GM12878 (cell line): ENCODE measurements at regions not wholly inside any gene's neighbourhood (a gene's known extent, or its start where the extent isn't known, plus 50 kb on each side); places are given as distances from the start of the nearest gene placed in this dataset.

Source experiments
- ATAC-seq: fragments of 200-7000 bp; cut with Tn5 transposase; 3 replicates; pipeline ENCODE4 v1.9.1; 2020; ENCODE audit warnings: mild to moderate bottlenecking, moderate library complexity
- BruUV-seq: library from RNA; stranded (reverse); fragments of 400-500 nt; replicated peaks from 2 replicates; lab custom pipeline; 2021; lab: Mats Ljungman, UMichigan
- CTCF ChIA-PET: fragments of 300-600 bp; sonication (Branson Sonifier 250); formaldehyde crosslinking; extraction: SDS; loops from one replicate; lab custom pipeline; 2021; ENCODE audit warnings: inconsistent platforms; lab: Yijun Ruan, JAX
- POLR2A ChIA-PET: fragments of 350-600 bp; formaldehyde crosslinking; extraction: SDS; loops from one replicate; lab custom pipeline; 2021; ENCODE audit warnings: inconsistent platforms; lab: Charles Lee
- RAD21 ChIA-PET: fragments of 300-600 bp; sonication (Branson Sonifier 250); formaldehyde crosslinking; loops from one replicate; lab custom pipeline; 2023; ENCODE audit warnings: antibody characterized with exemption; ENCODE audit not compliant: unreplicated experiment; lab: Charles Lee
- SMC1A ChIA-PET: fragments of 300-600 bp; sonication (Branson Sonifier 250); formaldehyde crosslinking; loops from one replicate; lab custom pipeline; 2023; ENCODE audit not compliant: unreplicated experiment, uncharacterized antibody; lab: Charles Lee
- DNase-seq: peaks from one replicate; pipeline ENCODE4 v3.0.0-alpha.2; 2011; ENCODE audit warnings: low read depth, low spot score
- FAIRE-seq: peaks from 3 replicates; lab custom pipeline; 2011; peaks lifted over from hg19 to GRCh38; lab: Jason Lieb, UNC
- H2AFZ ChIP-seq: 2 replicates; pipeline ENCODE4 v1.6.0; 2011; ENCODE audit warnings: low read depth, low read length, control low read depth; ENCODE audit not compliant: control insufficient read depth
- H3K27ac ChIP-seq: 2 replicates; pipeline ENCODE4 v1.5.1; 2011; ENCODE audit warnings: control low read depth; ENCODE audit not compliant: control insufficient read depth, insufficient read depth
- H3K27me3 ChIP-seq, 2 experiments: replicated peaks in 1 of 2; 2 replicates each; pipeline versions ENCODE4 v1.6.0 to v1.6.1; 2011; ENCODE audit warnings: low read length in 1 of 2; ENCODE audit not compliant: control insufficient read depth in 2 of 2, insufficient read depth in 2 of 2
- H3K36me3 ChIP-seq, 2 experiments: 2 replicates each; pipeline ENCODE4 v1.5.1; 2011; ENCODE audit warnings: low read length in 1 of 2; ENCODE audit not compliant: control insufficient read depth in 2 of 2, insufficient read depth in 2 of 2
- H3K4me1 ChIP-seq: 2 replicates; pipeline ENCODE4 v1.6.1; 2011; ENCODE audit warnings: mild to moderate bottlenecking, low read length, moderate library complexity, mixed read lengths; ENCODE audit not compliant: control insufficient read depth, insufficient read depth
- H3K4me2 ChIP-seq: 2 replicates; pipeline ENCODE4 v1.6.0; 2011; ENCODE audit warnings: control low read depth; ENCODE audit not compliant: control insufficient read depth, insufficient read depth
- H3K4me3 ChIP-seq: fragments of 200-600 bp; sonication (generic); 2 replicates; pipeline ENCODE4 v1.5.1; 2016
- H3K79me2 ChIP-seq: 2 replicates; pipeline ENCODE4 v1.6.0; 2011; ENCODE audit warnings: low read length; ENCODE audit not compliant: control insufficient read depth, insufficient read depth
- H3K9ac ChIP-seq: 2 replicates; pipeline ENCODE4 v1.8.0; 2011; ENCODE audit warnings: low read length, control low read depth, mixed read lengths; ENCODE audit not compliant: control insufficient read depth, insufficient read depth
- H3K9me3 ChIP-seq: replicated peaks from 3 replicates; pipeline ENCODE4 v1.5.1; 2011; ENCODE audit warnings: mild to moderate bottlenecking, low read length; ENCODE audit not compliant: control insufficient read depth, insufficient read depth
- H4K20me1 ChIP-seq: 2 replicates; pipeline ENCODE4 v1.6.0; 2011; ENCODE audit not compliant: control insufficient read depth, insufficient read depth
- ATF3 ChIP-seq: IDR thresholded peaks from 2 replicates; pipeline ENCODE4 v1.6.1; 2011; ENCODE audit warnings: low read depth, mild to moderate bottlenecking, low read length, moderate library complexity, borderline replicate concordance; ENCODE audit errors: extremely low read depth
- ATF7 ChIP-seq: fragments of 450-650 bp; IDR thresholded peaks from 2 replicates; pipeline ENCODE4 v1.6.1; 2016; ENCODE audit warnings: low read depth, mild to moderate bottlenecking
- BRCA1 ChIP-seq: IDR thresholded peaks from 2 replicates; pipeline ENCODE4 v1.6.1; 2011; ENCODE audit warnings: low read depth, low read length, improper control_type of control experiment
- CHD4 ChIP-seq: fragments of 200-600 bp; sonication (generic); IDR thresholded peaks from 2 replicates; pipeline ENCODE4 v1.6.1; 2016; ENCODE audit warnings: mild to moderate bottlenecking
- CTCF ChIP-seq, 3 experiments: IDR thresholded peaks in 2 of 3; conservative IDR thresholded peaks in 1 of 3; 2 replicates each; pipeline ENCODE4 v1.5.1; 2011; ENCODE audit warnings: low read depth in 3 of 3, low read length in 3 of 3, mild to moderate bottlenecking in 3 of 3, control low read depth in 2 of 3, moderate library complexity in 2 of 3, inconsistent platforms in 1 of 3, mixed read lengths in 1 of 3; ENCODE audit not compliant: control insufficient read depth in 2 of 3, insufficient read depth in 1 of 3; ENCODE audit errors: extremely low read depth in 1 of 3
- FOXM1 ChIP-seq: IDR thresholded peaks from 2 replicates; pipeline ENCODE4 v1.6.1; 2012; ENCODE audit warnings: low read depth, mild to moderate bottlenecking, inconsistent platforms, low read length, moderate library complexity
- IRF4 ChIP-seq: IDR thresholded peaks from 2 replicates; pipeline ENCODE4 v1.6.1; 2011; ENCODE audit warnings: low read depth, low read length
- KDM1A ChIP-seq: fragments of 200-600 bp; sonication (generic); IDR thresholded peaks from 2 replicates; pipeline ENCODE4 v1.6.1; 2016; ENCODE audit warnings: borderline replicate concordance
- MYC ChIP-seq: IDR thresholded peaks from 2 replicates; pipeline ENCODE4 v1.6.1; 2011; ENCODE audit warnings: mild to moderate bottlenecking, low read length, moderate library complexity, inconsistent platforms; ENCODE audit not compliant: insufficient read depth, insufficient replicate concordance, insufficient read length, severe bottlenecking
- NRF1 ChIP-seq: conservative IDR thresholded peaks from 2 replicates; pipeline ENCODE4 v1.6.1; 2011; ENCODE audit warnings: mild to moderate bottlenecking, low read depth, low read length, improper control_type of control experiment
- RELA ChIP-seq: fragments of 450-650 bp; IDR thresholded peaks from 2 replicates; pipeline ENCODE4 v1.8.0; 2014; ENCODE audit warnings: borderline replicate concordance; ENCODE audit not compliant: partially characterized antibody
- SRF ChIP-seq, 2 experiments: IDR thresholded peaks; 2 replicates each; pipeline ENCODE4 v1.6.1; 2011; ENCODE audit warnings: low read depth in 2 of 2, low read length in 2 of 2, mild to moderate bottlenecking in 1 of 2, moderate library complexity in 1 of 2
- TARDBP ChIP-seq: IDR thresholded peaks from 2 replicates; pipeline ENCODE4 v1.6.1; 2016; ENCODE audit warnings: borderline replicate concordance
- TBL1XR1 ChIP-seq: IDR thresholded peaks from 2 replicates; pipeline ENCODE4 v1.6.1; 2012; ENCODE audit warnings: low read depth, low read length, improper control_type of control experiment
- TCF12 ChIP-seq: IDR thresholded peaks from 2 replicates; pipeline ENCODE4 v1.6.1; 2011; ENCODE audit warnings: low read depth, mild to moderate bottlenecking, low read length
- TCF7 ChIP-seq: IDR thresholded peaks from 2 replicates; pipeline ENCODE4 v1.6.1; 2014; ENCODE audit warnings: antibody characterized with exemption, borderline replicate concordance
- YBX1 ChIP-seq: fragments of 450-650 bp; IDR thresholded peaks from 2 replicates; pipeline ENCODE4 v1.6.1; 2016; ENCODE audit warnings: antibody characterized with exemption
- WGBS: methylation state at CpG from one replicate; pipeline ENCODE4 v1.1.6; 2016; ENCODE audit warnings: low lambda C conversion rate; ENCODE audit not compliant: insufficient replicate concordance, insufficient coverage; ENCODE audit errors: missing lambda C conversion rate; 5-methylcytosine and 5-hydroxymethylcytosine counted together
- in situ Hi-C: fragments of 300-500 bp; cut with MboI; formaldehyde crosslinking; loops from 9 replicates; pipeline ENCODE4 v1.14.3; 2018; ENCODE audit warnings: mixed read lengths
- intact Hi-C: fragments of 100-400 bp; cut with micrococcal nuclease; formaldehyde crosslinking; loops from one replicate; pipeline ENCODE4 v1.14.2; 2022; ENCODE audit not compliant: unreplicated experiment
- TF ChIP-seq, protein P1 (sequence below): fragments of 450-650 bp; formaldehyde crosslinking; IDR thresholded peaks from 2 replicates; pipeline ENCODE4 v1.5.0; 2022; ENCODE audit warnings: mild to moderate bottlenecking, missing genetic modification characterization

- no peaks in the 10 kb centered on the region for H3K4me1 ChIP-seq
- no peak overlapping the region for H3K9ac ChIP-seq
- H3K36me3 ChIP-seq, result no peaks in the 10 kb centered on the region
- in situ Hi-C loops (no loop called here), intact Hi-C loops (no loop called here)
- no peak overlapping the region for H3K27ac ChIP-seq
- 0% methylated on average over 1 of the region's 1 CpG for WGBS
- H3K27me3 ChIP-seq, result no peaks in the 10 kb centered on the region
- no peak overlapping the region for H3K4me2 ChIP-seq
- TF ChIP-seq SRF (IDR thresholded peaks at IDR 0.05; ENCODE audit: low read depth in 2 of 2, low read length in 2 of 2) (no peak), YBX1 (no peak), FOXM1 (no peak), TCF12 (no peak), MYC (no peak), CTCF (IDR thresholded peaks at IDR 0.05 in 2 of 3, conservative IDR thresholded peaks at IDR 0.05 in 1 of 3; ENCODE audit: control insufficient read depth in 2 of 3, extremely low read depth in 1 of 3, insufficient read depth in 1 of 3, low read depth in 3 of 3, low read length in 3 of 3) (no peak), TARDBP (no peak), KDM1A (no peak), RELA (no peak), TBL1XR1 (no peak), IRF4 (no peak), ATF3 (no peak), BRCA1 (no peak), TCF7 (no peak), CHD4 (no peak), ATF7 (no peak), NRF1 (no peak)
- TF ChIP-seq, protein P1, sequence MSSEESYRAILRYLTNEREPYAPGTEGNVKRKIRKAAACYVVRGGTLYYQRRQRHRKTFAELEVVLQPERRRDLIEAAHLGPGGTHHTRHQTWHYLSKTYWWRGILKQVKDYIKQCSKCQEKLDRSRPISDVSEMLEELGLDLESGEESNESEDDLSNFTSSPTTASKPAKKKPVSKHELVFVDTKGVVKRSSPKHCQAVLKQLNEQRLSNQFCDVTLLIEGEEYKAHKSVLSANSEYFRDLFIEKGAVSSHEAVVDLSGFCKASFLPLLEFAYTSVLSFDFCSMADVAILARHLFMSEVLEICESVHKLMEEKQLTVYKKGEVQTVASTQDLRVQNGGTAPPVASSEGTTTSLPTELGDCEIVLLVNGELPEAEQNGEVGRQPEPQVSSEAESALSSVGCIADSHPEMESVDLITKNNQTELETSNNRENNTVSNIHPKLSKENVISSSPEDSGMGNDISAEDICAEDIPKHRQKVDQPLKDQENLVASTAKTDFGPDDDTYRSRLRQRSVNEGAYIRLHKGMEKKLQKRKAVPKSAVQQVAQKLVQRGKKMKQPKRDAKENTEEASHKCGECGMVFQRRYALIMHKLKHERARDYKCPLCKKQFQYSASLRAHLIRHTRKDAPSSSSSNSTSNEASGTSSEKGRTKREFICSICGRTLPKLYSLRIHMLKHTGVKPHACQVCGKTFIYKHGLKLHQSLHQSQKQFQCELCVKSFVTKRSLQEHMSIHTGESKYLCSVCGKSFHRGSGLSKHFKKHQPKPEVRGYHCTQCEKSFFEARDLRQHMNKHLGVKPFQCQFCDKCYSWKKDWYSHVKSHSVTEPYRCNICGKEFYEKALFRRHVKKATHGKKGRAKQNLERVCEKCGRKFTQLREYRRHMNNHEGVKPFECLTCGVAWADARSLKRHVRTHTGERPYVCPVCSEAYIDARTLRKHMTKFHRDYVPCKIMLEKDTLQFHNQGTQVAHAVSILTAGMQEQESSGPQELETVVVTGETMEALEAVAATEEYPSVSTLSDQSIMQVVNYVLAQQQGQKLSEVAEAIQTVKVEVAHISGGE (CRISPR knock-in tag), result no peak
- ChIA-PET POLR2A (no interaction called here), RAD21 (no interaction called here), SMC1A (no interaction called here), CTCF (interaction anchor here (1.6 kb wide), 1 partner anchor 25 kb away, joined by 3 read pairs; no protein-coding TSS in a partner anchor)
- H4K20me1 ChIP-seq, result no peaks in the 10 kb centered on the region
- ATAC-seq (no peak), FAIRE-seq (no peak), DNase-seq (no peak)
- no peak overlapping the region for H3K4me3 ChIP-seq
- no TSS peak for BruUV-seq
- no peaks in the 10 kb centered on the region for H3K9me3 ChIP-seq
- H2AFZ ChIP-seq, result no peak overlapping the region
- no peaks in the 10 kb centered on the region for H3K79me2 ChIP-seq
Measured at GRCh38 chr21:24832961-24833360, 774.3 kb downstream of the MRPL39 start.
